NCI-H748 treated with DMSO at 0.1 percent for 48 hours (cell line): ENCODE measurements at regions not wholly inside any gene's neighbourhood (a gene's known extent, or its start where the extent isn't known, plus 50 kb on each side); places are given as distances from the start of the nearest gene placed in this dataset.

Experiments
- DNase-seq: peaks from one replicate; lab custom pipeline; 2025; lab: John Stamatoyannopoulos, UW

DNA sequence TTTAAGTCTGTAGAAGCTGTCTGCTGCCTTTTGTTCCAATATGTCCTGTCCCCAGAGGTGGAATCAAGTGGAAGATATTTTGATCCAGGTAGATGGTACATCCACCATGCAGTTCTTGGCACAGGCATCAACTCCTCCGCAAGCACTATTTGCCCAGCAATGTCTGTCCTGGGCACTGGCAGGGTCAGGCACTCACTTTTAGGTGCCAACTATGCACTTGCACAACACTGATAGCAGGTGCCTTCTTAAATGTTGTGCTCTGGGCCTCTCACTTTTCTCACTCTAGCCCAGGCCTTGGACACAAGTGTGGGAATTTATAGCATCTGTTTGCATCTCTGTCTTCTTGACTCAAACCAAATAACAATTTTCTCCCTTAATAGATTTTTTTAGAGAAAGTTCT is 140.5 kb upstream of the UBE2E2 start:
- DNase-seq = no peak

DNA sequence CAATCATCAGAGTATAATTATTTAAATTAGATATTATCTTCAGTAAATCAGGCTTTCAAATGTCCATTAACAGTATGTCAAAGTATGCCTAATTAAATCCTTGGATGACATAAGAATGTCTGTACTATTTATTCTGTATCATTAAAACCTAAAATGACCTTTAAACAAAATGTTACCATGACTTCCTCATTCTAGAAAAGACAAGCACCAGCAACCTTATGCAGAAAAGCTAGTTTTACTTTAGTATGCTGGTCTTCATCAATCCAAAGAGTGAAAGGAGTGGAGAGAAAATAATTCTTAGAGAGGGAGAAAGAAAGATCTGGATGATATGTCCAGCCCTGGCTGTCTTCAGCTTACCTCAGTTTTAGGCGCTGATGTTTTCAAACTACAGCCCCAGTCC is 140.1 kb upstream of the UBE2E2 start:
- DNase-seq = no peak

DNA sequence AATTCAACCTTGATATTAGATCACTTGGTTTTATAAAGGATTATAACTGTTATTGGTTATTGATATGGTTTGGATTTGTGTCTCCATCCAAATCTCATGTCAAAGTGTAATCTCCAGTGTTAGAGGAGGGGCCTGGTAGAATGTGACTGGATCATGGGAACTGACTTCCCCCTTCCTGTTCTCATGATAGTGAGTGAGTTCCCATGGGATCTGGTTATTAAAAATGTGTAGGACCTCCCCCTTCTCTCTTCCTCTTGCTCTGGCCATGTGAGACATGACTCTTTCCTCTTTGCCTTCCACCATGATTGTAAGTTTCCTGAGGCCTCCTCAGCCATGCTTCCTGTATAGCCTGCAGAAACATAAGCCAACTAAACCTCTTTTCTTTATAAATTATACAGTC is 136.0 kb upstream of the UBE2E2 start:
- DNase-seq = no peak

DNA sequence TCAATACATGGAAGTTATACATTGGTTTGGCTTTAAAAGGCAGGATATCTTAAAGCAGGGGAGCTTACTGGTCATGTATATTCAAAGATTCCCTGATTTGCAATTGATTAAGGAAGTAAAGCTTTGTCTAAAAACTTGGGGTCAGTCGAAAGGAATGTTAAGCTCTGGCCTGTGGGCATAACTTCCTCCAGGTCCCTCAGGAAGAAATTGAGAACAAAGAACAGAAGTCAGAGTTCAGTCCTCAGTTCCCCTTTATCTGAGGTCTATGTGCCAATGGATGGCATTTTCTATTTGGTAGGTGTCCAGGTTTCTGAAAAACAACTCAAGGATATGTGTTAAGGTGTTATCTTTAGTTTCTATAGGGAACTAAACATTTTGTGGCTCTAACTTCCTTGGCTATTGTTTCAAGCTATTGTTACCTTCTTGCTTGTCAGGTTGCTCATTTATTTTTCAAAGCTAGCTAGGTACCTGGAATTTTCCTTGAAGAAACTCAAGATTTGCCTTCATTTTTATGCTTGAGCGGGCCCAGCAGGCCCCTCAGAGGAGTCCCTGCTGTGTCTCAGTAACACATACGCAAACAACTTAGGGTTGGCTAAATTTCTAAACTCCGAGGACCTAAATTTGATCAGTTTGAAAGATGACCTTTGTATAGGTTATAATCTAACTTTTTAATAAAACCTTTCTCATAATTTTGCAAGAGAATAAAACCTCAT is 135.0 kb upstream of the UBE2E2 start:
- no peak for DNase-seq

DNA sequence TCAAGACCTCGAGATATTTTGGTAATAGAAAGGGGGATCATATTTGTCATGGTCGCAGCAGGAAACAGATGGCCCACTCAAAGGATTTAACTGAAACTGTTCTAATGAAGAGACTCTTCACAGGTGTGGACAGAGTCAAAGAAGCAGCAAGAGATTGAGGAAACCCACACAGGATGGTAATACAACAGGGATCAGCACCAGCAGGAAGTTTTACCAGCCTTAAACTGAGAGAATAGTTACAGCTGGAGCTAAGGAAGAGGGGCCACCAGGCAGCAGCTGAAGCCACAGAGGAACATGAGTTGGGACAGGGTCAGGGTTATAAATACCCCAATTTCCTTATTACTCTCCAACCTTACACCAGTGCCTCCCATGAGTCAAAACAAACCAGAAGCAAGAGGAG is 131.8 kb upstream of the UBE2E2 start:
- no peak for DNase-seq

DNA sequence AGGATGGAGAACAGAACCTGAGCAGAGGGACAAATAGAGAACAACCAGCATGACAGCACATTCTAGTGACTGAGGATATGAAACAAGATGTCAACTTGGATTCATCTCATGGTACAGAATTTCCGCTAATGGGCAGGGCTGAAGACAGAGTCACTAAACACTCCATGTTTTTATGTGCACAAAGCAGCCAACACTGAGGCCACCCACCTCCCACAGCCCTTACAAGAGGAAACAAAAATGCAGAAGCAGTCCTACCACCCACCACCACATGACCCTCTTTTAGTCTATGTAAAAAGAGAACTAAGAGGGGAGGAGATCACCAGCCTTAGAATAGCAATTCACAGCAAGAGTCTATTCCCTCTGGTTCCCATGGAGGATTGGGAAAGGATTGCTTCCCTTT is 131.4 kb upstream of the UBE2E2 start:
- DNase-seq = no peak

DNA sequence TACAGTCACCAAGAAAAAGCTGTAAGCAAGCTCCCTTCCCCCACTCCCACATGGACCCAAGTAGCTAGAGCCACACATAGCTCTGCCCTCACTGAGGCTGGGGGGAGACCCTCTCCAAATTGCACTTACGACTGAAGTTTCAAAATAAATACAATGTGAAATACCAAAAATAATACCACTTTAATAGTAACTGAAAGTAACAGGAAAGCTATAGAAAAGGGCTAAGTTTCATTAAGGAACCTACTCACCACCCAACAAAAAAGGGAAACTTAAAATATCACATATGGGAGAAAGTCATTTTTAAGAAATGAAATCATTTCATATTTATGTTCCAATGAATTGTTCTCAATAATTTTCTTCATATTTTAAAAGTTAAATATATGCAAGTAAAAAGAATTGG is 130.4 kb upstream of the UBE2E2 start:
- no peak for DNase-seq

DNA sequence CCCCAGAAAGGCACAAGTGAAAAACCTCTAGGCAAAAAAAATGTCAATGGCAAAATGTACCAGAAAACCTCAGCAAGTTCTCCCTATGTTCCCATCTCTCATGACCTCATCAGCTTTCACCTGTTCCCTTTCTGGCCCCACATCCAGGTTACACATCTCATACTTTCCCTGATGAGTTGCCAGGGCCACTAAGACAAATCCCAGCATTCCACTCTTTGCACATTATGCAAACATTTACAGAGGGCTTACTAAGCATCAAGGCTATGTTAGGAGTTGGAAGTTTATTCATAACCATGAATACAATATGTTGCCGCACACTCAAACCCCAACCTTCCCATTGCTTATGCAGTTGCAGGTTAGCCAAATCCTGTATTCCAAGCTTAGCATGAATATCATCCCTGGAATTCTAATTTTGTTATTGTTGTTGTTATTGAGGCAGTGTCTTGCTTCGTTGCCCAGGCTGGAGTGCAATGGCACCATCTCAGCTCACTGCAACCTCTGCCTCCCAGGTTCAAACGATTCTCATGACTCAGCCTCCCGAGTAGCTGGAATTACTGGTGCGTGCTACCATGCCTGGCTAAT is 129.3 kb upstream of the UBE2E2 start:
- DNase-seq = no peak

DNA sequence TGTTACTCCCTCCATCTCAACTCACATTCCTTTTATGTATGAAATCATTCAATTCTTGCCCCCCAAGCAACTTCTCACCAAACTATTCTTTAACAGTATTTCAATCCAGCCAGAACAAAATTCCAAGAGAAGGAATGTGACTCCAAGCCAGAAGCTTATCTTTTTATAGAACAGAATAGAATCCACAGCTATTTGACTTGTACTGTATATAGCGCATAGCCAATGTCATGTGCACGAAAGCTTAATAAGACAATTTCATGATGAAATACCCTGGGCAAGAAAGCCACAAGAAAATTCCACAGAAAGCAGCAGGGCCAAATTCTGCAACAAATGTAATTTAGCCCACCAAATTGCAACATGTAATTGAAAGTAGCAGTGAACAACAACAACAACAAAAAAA is 127.6 kb upstream of the UBE2E2 start:
- no peak for DNase-seq

DNA sequence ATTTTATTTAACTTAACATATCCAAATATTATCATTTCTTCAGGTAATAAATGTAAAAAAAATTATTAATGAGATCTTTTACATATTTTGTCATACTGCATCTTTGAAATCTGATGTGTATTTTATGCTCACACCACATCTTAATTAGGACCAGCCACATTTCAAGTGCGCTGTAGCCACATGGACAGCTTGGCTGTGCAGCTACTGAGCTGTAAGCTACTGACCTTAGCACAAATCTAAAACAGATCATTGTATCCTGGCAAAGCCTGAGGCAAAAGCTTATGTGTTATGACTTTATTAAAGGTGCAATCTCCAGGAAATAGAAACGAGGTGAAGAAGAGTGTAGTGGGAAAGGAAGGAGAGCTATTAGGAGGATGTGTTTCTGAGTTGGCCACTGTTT is 126.7 kb upstream of the UBE2E2 start:
- no peak for DNase-seq

DNA sequence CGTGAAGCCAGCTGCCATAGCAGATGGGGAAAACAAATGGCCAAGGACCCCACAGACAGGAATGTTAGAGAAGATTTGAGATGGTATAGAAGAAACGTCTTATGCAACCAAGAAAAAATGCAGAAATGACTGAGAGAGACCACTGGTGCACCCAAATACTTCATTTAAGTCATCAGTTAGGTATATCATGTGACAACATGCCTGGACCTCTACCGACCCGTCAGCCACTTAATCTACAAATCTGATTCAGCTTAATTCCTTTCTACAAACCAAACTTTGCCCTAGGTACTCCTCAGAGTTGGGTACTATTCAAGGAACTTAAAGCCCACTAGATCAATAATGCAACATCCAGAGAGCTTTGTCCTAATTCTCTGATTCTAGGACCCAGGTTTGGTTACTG is 126.0 kb upstream of the UBE2E2 start:
- DNase-seq = no peak

DNA sequence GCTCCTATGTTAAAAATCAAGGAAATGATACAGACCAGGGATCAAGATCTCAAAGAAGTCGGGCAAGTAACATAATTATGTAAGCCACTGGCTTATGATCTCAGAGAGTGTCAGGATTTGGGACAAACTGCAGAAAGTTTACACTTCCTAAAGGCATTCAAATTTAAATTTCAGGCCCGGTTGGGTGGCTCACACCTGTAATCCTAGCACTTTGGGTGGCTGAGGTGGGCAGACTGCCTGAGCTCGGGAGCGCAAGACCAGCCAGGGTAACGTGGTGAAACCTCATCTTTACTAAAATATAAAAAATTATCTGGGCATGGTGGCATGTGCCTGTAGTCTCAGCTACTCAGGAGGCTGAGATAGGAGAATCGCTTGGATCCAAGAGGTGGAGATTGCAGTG is 124.4 kb upstream of the UBE2E2 start:
- no peak for DNase-seq

DNA sequence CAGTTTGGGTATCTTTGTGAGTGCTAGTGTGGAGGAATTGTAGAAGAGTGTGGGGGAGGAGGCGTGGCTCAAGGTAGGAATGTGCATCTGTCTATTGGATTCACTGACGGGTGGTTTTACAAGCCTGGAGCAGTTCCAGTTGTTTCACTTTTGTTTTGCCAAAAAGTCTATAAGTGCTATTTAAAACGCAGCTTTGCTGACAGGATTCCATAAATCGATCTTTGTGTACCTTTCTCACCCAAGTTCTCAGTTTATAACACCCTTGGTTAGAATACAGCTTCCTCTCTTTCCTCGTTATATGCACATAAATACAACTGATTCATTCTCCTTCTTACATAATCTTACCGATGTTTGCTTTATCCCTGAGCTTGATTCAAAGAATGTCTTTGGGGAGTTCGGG is 123.2 kb upstream of the UBE2E2 start:
- DNase-seq = no peak

DNA sequence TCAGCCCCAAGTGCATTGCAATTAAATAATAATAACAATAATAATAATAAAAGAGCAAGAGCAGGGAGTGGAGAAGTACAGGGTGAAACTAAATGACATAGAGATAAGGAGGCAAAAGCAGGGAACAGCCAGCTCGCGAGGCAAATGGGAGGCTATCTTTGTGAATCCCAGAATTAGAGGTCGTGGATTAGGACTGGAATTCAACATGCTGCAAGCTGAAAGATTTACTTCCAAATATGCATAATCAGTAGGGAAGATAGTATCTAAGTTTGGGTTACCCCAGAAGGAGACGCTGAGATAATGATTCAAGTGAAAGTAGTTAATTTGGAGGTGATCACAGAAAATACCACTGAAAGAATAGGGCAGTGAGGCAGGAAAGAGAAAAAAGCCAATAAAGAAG is 119.4 kb upstream of the UBE2E2 start:
- DNase-seq = no peak

DNA sequence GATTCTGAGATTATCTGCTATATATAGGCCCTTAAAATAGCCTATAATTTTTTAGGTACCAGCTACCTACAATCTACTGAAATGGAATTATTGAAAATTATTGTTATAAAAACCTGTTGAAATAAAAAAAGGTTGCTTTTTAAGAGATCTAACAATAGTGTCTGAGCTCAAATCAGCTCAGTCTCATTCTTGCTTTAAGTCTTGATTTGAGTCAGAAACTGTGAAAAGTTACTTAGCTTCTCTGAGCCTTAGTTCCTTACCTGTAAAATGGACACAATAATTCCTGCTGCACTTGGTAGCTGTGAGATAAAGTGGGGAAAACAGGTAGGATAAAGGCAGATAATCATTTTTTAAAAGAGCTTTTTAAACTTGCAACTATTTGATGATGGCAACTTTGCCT is 118.8 kb upstream of the UBE2E2 start:
- no peak for DNase-seq

DNA sequence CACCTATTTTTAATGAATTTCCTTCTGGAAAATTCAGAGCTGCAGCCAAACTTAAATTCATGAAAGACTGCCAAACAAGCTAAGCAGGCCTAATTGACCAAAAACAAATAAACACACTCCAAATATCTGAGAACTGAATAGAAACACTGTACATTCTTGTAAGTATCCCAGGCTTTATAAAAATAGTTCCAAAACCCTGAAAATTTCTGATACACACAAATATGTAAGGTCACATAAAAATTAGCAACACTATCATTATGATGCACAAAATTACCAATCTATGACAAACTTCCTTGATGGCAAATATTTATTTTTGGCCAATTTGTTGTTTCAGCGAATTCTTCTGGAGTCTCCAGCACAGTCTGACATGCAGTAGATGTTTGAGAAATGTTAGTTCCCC is 117.9 kb upstream of the UBE2E2 start:
- no peak for DNase-seq

DNA sequence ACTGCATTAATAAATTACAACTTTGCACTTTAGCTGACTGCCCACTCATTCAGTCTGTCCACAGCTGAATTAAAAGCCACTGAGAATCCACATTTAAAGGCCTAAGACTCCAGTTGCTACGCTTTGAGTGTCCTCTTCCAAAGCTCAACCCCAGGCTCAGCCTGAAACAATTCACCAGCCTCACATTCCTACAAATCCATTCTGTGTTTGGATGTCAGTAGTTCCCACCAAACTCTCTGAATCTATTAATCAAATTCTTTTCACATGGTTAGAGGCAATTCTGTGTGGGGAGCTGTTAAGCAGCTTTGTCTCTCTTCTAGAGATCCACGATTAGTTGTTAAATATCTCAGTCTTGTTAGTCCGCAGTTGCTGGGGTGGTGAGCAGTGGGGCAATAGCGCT is 116.8 kb upstream of the UBE2E2 start:
- DNase-seq = no peak

DNA sequence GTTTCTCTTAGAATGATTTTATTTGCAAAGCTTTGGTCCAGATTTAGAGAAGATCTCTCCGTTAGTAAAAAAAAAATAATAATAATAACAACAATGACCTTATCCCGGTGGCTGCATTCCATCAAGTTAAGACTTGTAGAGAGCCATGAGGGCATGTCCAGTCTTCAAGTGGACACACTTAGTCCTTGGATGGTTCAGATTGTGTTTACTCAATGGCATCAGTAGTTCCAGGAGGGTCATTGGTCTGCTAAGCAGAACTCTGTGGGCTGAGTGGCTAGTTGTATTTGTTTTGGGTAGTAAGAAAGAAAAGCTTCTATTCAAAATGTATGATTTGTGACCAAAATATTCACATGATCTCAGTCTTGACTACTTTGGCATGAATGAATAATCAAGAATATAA is 116.3 kb upstream of the UBE2E2 start:
- no peak for DNase-seq

DNA sequence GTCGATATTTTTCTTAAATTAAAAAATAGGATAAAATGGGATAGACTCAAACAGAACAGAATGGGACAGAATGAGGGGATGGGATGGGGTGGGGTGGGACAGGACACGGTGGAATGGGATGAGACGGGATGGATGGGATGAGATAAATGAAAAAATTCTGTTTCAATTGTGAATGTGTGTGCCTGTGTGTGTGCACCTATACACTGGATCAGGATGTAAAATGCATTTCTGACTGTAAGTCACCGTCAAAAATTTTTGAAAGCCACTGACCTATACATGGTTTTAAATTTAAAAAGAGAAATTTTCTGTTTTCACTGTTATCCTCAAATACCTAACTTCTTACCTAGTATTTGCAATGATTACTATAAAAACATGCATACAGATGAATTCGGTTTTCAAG is 108.7 kb upstream of the UBE2E2 start:
- DNase-seq = no peak

DNA sequence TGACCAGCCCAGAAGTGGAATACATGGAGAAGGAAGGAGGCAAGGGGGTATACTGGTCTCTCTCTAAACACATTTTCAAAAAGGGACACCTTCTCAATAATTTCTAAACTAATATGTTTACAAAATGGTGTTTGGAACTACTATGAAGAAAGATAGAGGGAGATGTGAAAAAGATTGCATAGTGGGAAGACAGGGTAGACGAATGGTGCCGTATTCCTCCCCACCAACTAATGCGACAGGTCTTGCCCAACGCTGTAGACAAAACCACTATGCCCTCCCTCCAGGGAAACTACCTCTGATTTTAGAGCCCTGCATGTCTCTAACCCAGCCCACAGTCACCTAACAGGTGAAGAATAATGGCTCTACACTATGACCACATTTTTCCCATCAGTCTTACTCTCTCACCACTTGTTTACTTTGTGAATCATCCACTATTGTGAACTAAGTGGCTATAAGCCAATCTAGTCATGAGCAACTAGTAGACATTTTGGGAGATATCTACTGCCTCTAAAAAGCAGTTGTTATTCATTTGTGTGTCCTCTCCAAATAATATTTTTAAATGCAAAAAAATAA is 108.2 kb upstream of the UBE2E2 start:
- peak; percentile 40 for DNase-seq

DNA sequence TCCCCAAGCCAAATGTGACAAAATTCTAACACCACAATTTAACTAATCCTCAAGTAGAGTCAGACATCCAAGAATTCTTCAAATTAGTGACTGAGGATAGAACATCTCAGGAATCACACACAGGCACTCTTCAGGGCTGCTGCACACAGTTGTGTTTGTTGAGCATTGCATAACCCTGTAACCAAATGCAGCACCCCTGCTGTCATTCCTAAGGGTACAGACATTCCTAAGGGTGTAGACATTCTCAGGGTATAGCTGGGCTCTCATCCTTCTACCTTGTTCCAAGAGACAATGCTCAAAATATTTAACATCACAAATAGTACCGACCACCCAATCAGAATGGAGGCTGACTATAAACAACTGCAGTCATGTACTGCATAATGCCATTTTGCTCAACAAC is 107.1 kb upstream of the UBE2E2 start:
- no peak for DNase-seq

DNA sequence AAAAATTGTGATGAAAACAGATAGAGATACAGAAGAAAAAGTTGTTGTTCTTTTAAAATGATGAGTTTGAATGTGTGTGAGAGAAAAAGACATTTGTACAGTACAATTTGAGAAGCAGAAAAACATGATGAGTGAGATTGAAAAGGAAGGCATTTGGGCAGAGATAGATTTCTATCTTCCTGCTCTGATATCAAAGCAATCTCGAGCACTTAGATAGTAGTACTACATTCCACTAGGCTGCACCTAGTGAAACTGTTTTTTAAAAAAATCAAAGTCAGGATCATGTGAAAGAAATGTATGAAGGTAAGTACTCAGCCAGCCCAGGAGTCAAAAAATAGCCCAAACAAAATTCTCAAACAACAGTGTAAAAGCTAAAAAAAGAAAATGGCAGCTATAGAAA is 104.1 kb upstream of the UBE2E2 start:
- DNase-seq = no peak

DNA sequence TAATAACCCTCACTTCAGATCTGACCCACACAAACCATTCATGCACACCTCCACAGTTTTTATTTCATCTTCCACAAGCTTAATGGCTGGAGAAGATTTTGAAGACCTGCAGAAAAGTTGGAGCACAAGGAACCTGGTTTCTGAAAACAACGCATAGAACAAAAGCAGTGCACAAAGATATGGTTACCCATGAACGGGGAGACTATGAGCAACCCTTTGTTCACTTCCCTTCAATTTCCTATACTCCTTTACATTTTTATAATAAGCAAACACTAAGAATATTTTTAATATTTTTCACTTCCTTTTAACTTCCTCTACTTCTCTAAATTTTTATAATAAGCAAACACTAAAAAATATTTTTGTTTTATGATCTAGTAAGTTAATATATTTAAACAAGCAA is 103.5 kb upstream of the UBE2E2 start:
- no peak for DNase-seq

DNA sequence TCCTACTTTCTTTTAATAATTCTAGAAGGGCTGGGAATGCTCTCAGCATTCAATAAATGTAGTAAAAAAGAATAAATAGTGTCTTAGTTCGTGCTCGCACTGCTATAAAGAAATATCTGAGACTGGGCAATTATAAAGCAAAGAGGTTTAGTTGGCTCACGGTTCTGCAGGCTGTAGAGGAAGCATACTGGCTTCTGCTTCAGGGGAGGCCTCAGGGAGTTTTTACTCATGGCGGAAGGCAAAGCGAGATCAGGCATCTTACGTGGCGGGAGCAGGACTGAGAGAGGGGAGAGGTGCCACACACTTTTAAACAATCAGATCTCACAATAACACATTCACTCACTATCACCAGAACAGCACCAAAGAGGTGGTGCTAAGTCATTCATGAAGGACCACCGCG is 103.0 kb upstream of the UBE2E2 start:
- DNase-seq = no peak
